GM12892 (cell line): ENCODE measurements at regions not wholly inside any gene's neighbourhood (a gene's known extent, or its start where the extent isn't known, plus 50 kb on each side); places are given as distances from the start of the nearest gene placed in this dataset.

Experiments used
- POLR2A ChIP-seq: IDR thresholded peaks from 2 replicates; pipeline ENCODE4 v1.6.1; 2011; ENCODE audit warnings: low read depth, low read length, control low read depth
- POLR2AphosphoS5 ChIP-seq: IDR thresholded peaks from 2 replicates; pipeline ENCODE4 v1.6.1; 2011; ENCODE audit warnings: low read depth, low read length, control low read depth
- TAF1 ChIP-seq: IDR thresholded peaks from 2 replicates; pipeline ENCODE4 v1.6.1; 2011; ENCODE audit warnings: low read depth, mild to moderate bottlenecking, control low read depth, low read length, borderline replicate concordance

DNA sequence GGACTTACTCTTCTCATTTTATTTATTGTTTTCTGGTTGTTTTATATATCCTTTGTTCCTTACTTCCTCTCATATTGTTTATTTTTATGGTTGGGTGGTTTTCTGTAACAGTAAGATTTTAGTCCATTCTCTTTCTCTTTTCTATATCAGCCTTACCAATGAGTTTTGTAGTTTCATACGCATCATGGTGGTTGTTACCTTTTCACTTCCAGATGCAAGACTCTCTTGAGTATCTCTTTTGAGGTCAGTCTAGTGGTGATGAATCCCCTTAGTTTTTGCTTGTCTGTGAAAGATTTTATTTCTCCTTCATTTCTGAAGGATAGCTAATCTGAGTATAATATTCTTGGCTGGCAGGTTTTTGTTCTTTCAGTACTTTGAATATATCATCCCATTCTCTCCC lies 57.1 kb upstream of the MFGE8 start:
- no peak for TF ChIP-seq POLR2AphosphoS5
- TF ChIP-seq POLR2A, result no peak
- TF ChIP-seq TAF1, result no peak
